ENCODE measurements at regions not wholly inside any gene's neighbourhood (a gene's known extent, or its start where the extent isn't known, plus 50 kb on each side); places are given as distances from the start of the nearest gene placed in this dataset.

- H3K4me3 Mint-ChIP-seq (ENCODE audit: unreplicated experiment) = no peak overlapping the region
- peaks cover 6% of the 10 kb centered on the region for H3K4me1 Mint-ChIP-seq (ENCODE audit: low read depth)
- H3K36me3 Mint-ChIP-seq (ENCODE audit: low read depth) = peaks cover 3% of the 10 kb centered on the region
- no peaks in the 10 kb centered on the region for H3K9me3 Mint-ChIP-seq (ENCODE audit: low read depth)
- peaks cover 46% of the 10 kb centered on the region for H3K27me3 Mint-ChIP-seq (ENCODE audit: low read depth)
- TF ChIP-seq CTCF (IDR thresholded peaks at IDR 0.05) = no peak
- DNase-seq (ENCODE audit: low spot score) = no peak
- H3K27ac Mint-ChIP-seq (ENCODE audit: unreplicated experiment) = no peak overlapping the region
Observed at GRCh38 chr5:88657906-88658775, 224.8 kb downstream of the MEF2C start.

- peaks cover 43% of the 10 kb centered on the region for H3K27me3 Mint-ChIP-seq (ENCODE audit: low read depth)
- peaks cover 2% of the 10 kb centered on the region for H3K36me3 Mint-ChIP-seq (ENCODE audit: low read depth)
- H3K4me1 Mint-ChIP-seq (ENCODE audit: low read depth) = peaks cover 6% of the 10 kb centered on the region
- no peak for TF ChIP-seq CTCF (IDR thresholded peaks at IDR 0.05)
- DNase-seq (ENCODE audit: low spot score) = no peak
- H3K9me3 Mint-ChIP-seq (ENCODE audit: low read depth) = no peaks in the 10 kb centered on the region
- H3K27ac Mint-ChIP-seq (ENCODE audit: unreplicated experiment) = no peak overlapping the region
- H3K4me3 Mint-ChIP-seq (ENCODE audit: unreplicated experiment) = no peak overlapping the region
Observed at GRCh38 chr5:88657136-88657535, 225.8 kb downstream of the MEF2C start.

GRCh38 chr5:88656221-88656950 is 226.6 kb downstream of the MEF2C start:
- no peak for DNase-seq (ENCODE audit: low spot score)
- peaks cover 43% of the 10 kb centered on the region for H3K27me3 Mint-ChIP-seq (ENCODE audit: low read depth)
- peaks cover 4% of the 10 kb centered on the region for H3K4me1 Mint-ChIP-seq (ENCODE audit: low read depth)
- H3K9me3 Mint-ChIP-seq (ENCODE audit: low read depth) = no peaks in the 10 kb centered on the region
- H3K4me3 Mint-ChIP-seq (ENCODE audit: unreplicated experiment) = no peak overlapping the region
- no peak for TF ChIP-seq CTCF (IDR thresholded peaks at IDR 0.05)
- H3K27ac Mint-ChIP-seq (ENCODE audit: unreplicated experiment) = no peak overlapping the region
- peaks cover 2% of the 10 kb centered on the region for H3K36me3 Mint-ChIP-seq (ENCODE audit: low read depth)

- no peaks in the 10 kb centered on the region for H3K9me3 Mint-ChIP-seq (ENCODE audit: low read depth)
Observed at GRCh38 chr5:88653471-88653870, 229.5 kb downstream of the MEF2C start.

More at GRCh38 chr5:88653471-88653870, 229.5 kb downstream of the MEF2C start:
- no peaks in the 10 kb centered on the region for H3K36me3 Mint-ChIP-seq (ENCODE audit: low read depth)
- no peaks in the 10 kb centered on the region for H3K4me1 Mint-ChIP-seq (ENCODE audit: low read depth)
- DNase-seq (ENCODE audit: low spot score) = no peak
- peaks cover 42% of the 10 kb centered on the region for H3K27me3 Mint-ChIP-seq (ENCODE audit: low read depth)
- H3K27ac Mint-ChIP-seq (ENCODE audit: unreplicated experiment) = no peak overlapping the region
- TF ChIP-seq CTCF (IDR thresholded peaks at IDR 0.05) = no peak
- no peak overlapping the region for H3K4me3 Mint-ChIP-seq (ENCODE audit: unreplicated experiment)
